NCI-H2227 (cell line): ENCODE measurements at regions not wholly inside any gene's neighbourhood (a gene's known extent, or its start where the extent isn't known, plus 50 kb on each side); places are given as distances from the start of the nearest gene placed in this dataset.
"Not testable (repeated sequence)": the region's sequence is repeated elsewhere in the genome, so short reads cannot be mapped to it uniquely, and the experiment has no call there.

Experiments
- DNase-seq: peaks from one replicate; lab custom pipeline; 2025; ENCODE audit not compliant: unreplicated experiment; lab: John Stamatoyannopoulos, UW

DNA sequence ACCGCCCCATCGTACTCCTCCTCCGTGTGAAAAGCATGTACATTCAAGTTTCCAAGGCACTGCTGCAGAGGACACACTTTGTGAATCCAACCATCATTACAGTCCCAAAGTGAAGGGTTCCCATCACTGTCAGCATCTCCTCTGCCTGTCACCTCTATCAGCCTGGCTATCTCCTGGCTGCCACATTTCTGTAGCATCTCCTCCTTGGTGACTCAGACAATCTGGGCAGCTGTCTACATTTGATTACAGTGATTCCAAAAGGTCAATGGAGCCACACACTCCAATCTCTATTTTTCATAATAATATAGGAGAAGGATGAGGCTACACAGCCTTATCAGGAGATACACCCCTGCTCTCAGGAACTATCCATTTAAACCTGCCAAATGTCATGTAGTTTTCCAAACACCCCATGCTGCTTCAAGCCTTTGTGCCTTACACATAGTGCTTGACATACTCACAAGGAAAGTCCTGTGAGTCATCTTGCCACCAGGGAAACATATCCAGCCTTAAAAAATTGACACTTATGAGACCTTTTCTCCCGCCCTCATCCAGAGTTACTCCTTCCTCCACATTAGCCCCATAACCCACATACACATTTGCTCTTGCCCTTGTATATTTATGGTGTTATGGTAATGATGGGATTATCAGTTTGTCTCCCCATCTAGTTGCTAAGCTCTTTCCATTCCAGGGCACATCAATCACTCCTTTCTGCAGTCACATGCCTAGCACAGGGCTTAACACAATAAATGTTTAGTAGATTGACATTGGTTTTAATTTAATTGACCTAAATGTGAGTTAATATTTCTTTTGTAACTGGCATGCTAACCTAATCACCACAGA is 250.1 kb upstream of the CDH5 start:
- no peak for DNase-seq

DNA sequence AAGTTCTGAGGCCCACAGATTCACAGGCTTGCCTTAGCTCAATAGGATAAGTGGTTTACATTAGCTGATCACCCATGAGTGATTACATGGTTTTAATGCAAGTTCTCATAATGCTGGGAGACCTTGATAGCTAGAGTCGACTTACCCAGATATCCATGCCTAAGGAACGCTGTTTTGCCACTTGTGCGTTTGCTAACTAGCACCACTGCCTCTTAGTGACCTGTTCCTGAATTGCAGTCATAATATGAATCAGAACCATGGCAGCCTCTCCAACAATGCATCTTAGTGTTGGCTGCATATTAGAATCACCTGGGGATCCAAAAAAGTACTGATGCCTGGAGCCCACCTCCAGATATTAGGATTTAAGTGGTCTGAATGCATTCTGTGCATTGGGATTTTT is 251.1 kb upstream of the CDH5 start:
- DNase-seq: no peak

DNA sequence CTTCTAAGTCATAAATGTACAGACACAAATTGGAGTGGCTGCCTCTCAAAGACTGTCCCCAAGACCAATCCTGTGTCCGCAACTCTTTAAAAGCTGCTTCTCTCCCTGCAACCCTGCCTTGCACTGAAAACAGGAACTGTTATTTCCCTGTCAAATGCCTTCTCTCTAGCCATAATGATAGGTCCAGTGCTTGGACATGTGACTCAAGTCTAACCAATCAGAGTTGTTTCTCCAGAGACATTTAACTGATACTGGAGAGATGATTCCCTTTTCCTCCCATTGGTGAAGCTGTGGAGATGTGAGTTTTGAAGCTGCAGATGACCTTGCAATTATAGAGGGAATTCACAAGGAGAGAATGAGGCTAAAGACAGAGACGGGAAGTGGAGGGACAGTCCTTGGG is 253.3 kb upstream of the CDH5 start:
- DNase-seq: no peak

DNA sequence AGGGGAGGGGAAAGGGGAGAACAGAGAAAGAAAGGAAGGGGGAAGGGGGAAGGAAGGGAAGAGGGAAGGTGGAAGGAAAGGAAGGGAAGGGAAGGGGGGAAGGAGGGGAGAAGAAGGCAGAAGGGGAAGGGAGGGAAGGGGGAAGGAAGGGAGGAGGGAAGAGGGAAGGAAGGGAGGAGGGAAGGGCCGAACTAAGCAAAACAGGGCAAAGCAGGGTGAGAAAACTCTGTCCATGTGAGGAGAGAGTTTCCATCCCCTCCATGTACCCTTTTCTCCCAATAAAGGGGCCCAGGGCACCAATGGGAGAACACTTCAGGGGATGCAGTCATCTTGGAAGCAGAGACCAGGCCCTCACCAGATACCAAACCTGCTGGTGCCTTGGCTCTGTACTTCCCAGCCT is 256.8 kb upstream of the CDH5 start:
- DNase-seq: no peak

DNA sequence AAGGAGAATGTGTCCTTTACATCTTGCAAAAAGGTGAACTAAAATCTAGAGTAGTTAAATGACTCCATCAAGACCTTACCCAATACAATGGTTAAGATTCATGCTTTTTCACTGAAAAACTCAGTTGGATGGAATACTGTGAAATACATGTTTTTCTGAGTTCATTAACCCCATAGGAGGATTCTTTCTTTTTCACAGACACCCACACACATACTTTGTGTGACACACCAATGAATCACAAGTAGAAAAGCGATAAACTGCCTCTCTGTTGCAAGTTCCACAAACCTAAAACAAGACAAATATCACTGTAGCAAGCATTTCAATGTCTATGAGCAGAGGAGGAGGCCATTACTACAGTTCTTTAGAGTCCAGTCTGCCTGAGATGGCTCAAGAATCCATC is 258.8 kb upstream of the CDH5 start:
- no peak for DNase-seq

DNA sequence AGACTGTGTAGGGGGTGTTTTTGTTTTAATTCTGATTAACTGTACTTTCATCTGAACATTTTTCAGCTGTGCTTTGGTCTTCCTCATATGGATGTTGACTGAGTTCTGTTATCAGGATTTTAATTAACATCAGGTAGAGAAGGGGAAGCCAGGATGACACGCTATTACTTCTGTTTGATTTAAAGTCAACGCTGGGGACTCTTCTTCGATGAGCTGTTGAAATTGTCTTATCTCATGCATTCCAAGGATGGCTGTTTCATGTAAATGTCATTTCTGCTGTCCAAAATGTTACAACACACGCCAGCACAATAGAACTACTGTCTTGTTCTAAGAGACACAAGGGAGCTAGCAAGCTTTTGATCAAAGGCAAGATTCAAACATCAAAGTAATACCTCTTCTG is 263.3 kb upstream of the CDH5 start:
- no peak for DNase-seq

DNA sequence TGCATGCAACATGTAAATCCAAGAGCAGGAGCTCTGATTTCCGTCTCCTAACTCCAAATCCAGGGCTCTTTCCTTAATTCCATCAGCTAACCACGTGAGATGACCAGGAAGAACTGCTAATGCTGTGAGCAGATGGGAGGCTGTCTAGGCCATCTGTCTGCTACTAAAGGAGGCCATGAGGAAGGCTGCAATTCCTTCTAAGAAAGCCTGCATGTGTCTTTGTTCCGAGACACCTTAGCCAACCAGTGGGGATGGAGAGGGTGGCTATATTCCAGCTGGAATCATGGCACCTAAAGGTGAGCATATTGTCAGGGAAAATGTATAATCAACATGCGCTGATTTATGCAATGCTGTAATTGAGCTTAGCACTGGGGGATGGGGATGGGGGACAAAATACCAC is 267.2 kb upstream of the CDH5 start:
- no peak for DNase-seq

DNA sequence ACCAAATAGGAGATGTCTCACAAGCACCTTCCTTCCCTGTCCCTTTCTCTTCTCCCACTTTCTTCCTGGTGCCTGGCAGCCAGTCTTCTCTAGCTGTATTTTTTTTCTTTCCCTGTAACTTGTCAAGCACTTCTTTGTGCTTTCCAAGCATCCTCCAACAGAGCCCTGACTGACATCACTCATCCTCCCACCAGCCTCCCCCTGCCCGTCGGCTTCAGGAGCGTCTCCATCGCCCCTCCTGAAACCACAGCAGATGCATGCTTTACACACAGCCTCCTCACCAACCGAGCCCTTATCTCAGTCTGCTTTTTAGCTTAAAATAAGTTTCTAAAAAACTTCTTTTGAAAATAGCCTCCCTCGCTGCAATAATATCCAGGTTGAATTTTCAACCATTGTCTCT is 268.7 kb upstream of the CDH5 start:
- DNase-seq: no peak

DNA sequence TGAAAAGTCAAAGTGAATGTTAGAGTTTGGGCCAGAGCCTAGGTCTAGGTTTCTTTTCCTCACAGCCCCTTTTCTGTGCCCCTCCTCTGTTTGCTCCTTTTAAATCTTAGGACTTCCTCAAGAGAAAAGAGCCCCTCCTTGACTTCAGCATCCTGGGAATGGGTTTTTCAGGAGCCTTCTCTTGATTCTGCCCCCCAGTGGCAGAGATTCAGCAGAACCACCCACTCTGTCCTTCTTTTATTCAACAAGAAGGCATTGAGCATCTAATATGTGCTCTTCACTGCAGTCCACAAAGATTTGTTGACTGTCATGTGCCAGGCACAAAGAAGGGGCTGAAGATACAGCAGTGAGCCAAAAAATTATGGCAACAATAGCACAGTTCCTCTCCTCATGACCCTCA is 270.8 kb upstream of the CDH5 start:
- no peak for DNase-seq

DNA sequence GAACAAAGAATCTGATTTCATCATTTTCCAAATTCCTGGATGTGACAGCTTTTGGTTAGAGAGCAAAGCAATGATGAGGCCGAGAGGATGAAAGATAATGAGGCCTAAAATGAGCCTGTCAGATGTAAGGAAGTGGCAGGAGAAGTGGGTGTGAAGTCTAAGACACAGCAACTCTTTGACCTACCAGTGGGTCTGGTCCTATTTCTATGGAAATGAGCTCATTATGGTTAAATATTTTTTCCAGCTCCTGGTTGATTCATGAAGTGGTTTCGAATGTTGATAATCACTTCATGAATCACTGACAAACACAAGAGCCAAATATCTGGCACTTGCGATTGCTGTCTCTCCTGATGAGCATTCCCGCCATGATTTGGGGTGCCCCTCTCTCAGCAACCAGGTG is 273.3 kb upstream of the CDH5 start:
- DNase-seq: no peak

DNA sequence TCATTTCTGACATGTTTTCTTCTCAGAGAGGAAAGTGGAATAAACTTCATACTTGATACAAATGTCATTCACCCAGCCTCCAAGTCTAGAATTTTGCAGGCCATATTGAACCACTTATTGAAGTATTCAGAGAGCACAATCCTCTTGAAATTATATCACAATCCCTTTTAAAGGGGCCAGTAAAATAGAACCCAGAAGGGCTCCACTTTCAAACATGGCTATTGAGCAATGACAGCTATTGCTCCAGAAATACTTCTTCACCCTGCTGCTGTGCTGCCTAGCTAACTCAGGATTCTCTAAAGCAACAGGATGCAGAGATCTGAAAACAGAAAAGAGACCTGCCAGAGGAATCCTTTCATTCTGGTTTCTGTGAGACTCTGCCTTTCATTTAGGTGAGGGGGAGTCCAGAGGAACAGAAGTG is 275.0 kb upstream of the CDH5 start:
- DNase-seq: no peak

DNA sequence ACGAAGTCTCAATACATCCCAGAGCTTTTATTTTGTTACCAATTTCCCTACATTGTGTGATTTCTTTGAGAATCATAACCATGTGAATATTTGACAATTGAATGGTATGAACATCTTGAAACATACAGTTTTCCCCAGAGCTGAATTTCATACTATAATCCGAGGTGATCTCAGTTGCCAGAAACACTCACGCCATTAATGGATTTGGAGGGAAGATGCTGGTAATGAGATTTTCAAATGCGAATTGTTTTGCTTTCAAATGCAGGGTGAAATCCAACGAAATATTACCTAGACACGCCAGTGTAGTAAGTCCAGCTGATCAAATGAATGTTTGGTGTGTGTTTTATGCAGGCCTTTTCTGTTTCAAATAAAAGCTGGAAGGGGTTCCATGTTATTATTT is 277.8 kb upstream of the CDH5 start:
- no peak for DNase-seq

DNA sequence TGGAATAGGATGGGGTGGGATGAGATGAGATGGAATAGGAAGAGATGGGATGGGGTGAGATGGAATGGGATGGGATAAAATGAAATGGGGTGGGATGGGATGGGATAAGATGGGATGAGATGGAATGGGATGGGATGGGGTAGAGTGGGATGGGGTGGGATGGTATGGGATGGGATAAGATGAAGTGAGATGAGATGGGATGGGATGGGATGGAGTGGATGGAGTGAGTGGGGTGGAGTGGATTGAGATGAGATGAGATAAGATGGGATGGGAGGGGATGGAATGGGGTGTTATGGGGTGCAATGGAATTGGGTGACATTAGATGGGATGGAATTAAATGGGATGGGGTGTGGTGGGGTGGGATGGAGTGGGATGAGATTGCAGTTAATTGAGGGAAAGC is 279.2 kb upstream of the CDH5 start:
- DNase-seq: no peak

DNA sequence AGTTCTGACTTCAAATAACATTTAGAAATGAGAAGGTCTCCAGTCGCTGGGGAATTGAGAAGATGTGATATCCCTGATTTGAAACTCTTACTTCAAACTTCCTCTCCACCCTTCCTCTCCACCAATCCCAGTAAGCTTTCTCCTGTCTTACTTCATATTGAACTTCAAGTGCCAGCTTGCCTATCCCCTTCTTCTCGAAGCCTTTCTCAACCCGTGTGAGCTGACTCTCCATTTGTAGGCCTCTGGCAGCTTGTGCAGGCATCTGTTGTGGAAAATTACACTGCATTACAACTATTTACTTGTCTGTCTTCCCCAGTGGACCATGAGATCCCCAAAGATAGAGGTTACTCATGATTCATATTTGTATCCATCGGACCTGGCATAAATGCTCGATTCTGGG is 280.8 kb upstream of the CDH5 start:
- no peak for DNase-seq

DNA sequence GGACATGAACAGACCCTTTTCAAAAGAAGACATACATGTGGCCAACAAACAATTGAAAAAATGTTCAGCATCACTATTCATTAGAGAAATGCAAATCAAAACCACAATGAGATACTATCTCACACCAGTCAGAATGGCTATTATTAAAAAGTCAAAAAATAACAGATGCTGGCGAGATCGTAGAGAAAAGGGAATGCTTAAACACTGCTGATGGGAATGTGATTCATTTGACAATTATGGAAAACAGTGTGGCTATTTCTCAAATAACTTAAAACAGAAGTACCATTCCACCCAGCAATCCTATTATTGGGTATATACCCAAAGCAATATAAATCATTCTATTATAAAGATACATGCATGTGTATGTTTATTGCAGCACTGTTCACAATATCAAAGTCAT is 281.8 kb upstream of the CDH5 start:
- not testable (repeated sequence) for DNase-seq

DNA sequence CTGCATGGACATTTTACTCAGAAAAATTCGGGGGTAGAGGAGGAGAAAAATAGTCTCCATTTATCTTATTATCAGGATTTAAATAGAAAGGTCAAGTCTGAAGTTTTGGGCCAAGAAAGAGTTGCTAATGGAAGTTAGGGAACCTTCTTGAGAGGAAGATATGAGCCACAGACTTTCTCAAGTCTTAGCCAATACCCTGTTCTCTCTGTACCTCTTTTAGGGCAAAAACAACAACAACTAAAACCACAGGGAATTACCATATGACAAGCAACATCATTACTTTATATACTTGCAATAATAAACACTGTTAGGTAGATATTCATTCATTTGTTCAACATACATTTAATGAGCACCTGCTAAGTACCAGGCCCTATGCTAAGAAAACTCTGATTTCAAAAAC is 282.2 kb upstream of the CDH5 start:
- no peak for DNase-seq

DNA sequence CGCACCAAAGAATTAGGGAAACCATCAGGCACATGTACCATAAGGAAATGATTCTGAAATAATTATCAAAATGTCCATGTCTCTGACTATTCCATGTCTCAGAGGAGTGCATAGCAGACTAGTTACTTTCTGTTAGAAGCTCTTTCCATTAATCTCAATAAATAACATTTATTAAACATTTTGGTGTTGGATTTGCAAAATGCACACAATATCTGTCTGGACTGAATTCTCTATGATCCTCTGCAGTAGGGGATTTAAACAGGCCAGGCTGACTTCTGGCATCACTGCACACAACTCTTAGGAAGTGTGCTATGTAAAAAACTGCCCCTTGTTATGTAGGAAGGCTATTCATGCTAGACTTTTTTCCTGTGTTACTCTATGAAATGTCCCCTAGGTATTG is 283.3 kb upstream of the CDH5 start:
- no peak for DNase-seq

DNA sequence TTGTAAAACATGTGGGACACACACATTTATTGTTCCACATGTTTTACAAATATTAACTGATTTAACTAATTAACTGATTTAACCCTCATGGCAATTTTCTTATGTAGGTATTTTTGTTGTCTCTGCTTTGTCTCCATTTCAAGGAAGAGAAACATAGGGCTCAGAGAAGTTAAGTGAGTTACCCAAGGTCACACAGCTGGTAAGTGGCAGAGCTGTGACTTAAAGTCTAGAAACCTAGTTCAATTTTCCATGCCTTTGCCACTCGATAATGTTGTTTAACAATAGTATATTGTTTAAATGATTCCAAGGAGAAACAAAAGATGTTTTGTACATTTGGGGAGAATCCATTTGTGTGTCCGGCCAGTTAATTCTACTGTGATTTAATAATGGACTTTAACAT is 284.1 kb upstream of the CDH5 start:
- no peak for DNase-seq

DNA sequence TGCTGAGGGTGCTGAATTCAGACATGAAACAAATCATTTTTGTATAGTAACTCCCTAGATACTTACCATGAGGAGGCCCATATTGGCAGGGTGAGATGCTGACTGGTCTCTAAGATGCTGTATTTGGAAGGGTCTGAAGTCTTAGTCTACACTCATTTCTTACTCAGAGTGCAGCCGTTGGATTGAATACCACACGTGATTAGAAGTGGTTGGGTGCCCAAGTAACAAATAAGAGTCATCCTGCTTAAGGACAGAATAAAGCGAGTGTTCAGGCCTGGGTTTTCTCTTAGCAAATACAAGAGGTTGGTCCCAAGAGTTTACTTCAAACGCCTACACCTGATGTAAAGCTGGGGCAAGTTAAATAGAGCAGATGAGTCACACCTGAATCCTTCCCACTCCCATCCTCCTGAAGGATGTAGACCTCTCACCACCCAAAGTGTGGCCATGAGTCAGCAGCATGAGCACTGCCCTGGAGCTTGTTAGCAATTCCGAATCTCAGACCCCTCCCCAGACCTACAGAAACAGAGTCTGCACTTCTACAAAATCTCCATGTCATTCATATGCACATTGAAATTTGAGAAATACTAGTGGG is 284.6 kb upstream of the CDH5 start:
- no peak for DNase-seq

DNA sequence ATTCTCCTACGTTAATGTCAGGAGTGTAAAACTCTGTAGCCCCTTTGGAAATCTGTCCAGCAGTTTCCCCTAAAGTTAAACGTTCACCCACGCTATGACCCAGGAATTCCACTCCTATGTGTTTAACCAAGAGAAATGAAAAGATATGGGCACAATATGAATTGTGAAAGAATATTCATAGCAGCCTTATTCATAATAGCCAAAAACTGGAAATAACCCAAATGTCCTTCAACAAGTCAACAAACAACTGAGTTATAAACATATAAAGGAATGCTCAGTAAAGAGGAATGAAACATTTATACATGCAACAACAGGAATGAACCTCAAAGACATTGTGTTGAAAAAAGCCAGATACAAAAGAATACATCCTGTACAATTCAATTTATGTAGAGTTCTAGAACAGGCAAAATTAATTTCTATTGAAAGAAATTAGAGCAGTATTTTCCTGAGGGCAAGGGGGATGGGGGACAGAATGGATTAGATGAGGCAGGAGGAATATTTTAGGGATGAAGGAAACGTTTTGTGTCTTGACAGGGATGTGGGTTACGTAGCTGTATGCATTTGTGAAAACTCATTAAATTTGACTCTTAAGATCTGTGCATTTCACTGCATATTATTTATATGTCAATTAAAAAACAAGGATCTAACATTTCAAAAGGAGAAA is 286.7 kb upstream of the CDH5 start:
- DNase-seq: no peak

DNA sequence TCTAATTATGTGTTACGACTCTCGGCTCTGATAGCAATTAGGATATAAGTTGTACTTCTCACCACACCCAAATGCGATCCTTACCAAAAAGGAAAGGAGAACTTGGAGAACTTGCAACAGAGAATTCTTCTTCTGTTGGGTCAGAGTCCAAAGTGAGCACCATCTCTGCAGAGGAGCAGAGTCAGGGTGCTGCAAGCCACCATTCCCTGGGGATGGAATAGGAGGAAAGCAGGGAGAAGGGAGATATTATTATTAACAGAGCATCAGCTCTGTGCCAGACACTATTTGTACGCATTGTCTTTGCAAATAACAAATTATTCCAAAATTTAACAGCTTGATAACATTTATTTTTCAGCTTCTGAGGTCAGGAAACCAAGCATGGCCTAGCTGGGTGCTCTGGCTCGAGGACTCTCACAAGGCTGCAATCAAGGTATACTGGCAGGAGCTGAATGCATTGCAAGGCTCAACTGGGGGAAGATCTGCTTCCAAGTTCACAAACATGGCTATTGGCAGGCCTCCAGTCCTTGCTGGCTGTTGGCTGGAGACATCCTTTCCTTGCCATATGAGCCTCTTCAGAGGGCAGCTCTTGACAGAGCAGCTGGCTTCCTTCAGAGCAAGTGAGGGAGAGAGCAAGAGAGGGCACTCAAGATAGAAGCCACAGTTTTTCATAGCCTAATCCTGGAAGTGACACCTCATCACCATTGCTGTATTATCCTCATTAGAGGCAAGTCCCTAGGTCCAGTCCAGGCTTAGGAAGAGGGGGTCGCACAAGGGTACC is 296.2 kb upstream of the CDH5 start:
- DNase-seq: no peak

DNA sequence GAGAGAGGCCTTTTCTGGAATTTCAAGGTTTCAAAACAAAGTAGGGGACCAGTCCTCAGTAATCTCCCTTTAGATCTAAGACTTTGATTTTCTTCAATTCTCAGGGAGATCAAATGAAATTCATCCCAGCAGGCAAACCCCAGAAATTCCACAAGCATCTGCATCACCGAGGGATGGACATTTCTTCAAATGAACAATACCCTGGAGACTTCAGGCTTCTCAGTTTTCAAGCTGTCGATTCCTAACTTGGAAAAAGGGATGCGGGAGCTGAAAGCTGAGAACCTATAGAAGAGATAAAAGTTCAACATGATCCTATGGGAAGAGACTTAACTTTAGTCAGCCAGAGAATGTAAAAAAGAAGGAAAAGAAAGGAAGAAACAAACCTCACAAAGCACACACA is 296.9 kb upstream of the CDH5 start:
- no peak for DNase-seq
